ENCODE measurements at regions not wholly inside any gene's neighbourhood (a gene's known extent, or its start where the extent isn't known, plus 50 kb on each side); places are given as distances from the start of the nearest gene placed in this dataset.

DNA sequence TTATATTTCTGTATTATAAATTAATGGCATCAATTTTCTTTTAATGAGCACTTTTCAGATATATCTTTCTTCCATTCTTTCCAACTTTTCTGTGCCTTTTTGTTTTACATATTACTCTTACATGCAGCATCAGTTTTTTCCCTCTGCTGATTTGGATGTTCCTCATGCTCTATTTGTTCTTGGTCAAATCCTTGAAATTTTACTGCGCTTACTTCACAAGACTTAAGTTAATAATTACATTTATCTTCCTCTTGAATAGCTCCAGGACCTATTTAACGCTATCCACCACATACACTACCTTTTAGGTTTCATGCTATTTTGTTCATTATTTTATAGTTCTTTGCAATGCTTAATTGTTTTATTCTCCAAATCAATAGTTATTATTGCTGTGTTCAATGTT lies 97.6 kb upstream of the CTTNBP2 start:
- Histone ChIP-seq H3K36me3 (ENCODE audit: control insufficient read depth, insufficient read depth, low read length) (no peaks in the 10 kb centered on the region), H2BK120ac (ENCODE audit: low read depth, low read length) (no peak overlapping the region), H4K8ac (ENCODE audit: low read depth in 2 of 2, low read length in 2 of 2) (no peak overlapping the region), H3K23ac (ENCODE audit: low read depth, low read length) (no peak overlapping the region), H3K27me3 (ENCODE audit: control insufficient read depth, insufficient read depth, low read length) (no peaks in the 10 kb centered on the region), H3K27ac (ENCODE audit: insufficient read depth, low read length) (no peak overlapping the region), H4K91ac (ENCODE audit: insufficient read depth, low read depth, low read length) (no peak overlapping the region), H3K9ac (ENCODE audit: low read depth, low read length) (no peak overlapping the region), H3K56ac (ENCODE audit: extremely low read depth, insufficient read depth, low read length) (no peak overlapping the region), H2AK5ac (ENCODE audit: low read depth, low read length) (no peak overlapping the region), H3K4ac (ENCODE audit: low read depth, low read length) (no peak overlapping the region), H4K5ac (ENCODE audit: low read depth, low read length) (no peak overlapping the region), H3K18ac (ENCODE audit: low read depth, low read length) (no peak overlapping the region), H2BK15ac (ENCODE audit: low read depth, low read length) (no peak overlapping the region), H3K4me2 (ENCODE audit: low read depth, low read length) (no peak overlapping the region), H3K4me3 (ENCODE audit: insufficient read depth, low read depth, low read length) (no peak overlapping the region), H3K9me3 (ENCODE audit: control insufficient read depth, insufficient read depth, low read length) (no peaks in the 10 kb centered on the region), H3K14ac (replicated peaks; ENCODE audit: low read depth, low read length) (no peak overlapping the region), H2BK5ac (ENCODE audit: low read depth, low read length, poor library complexity, severe bottlenecking) (no peak overlapping the region), H4K20me1 (ENCODE audit: insufficient read depth, low read length) (no peaks in the 10 kb centered on the region), H2AK9ac (replicated peaks; ENCODE audit: low read depth, low read length, poor library complexity) (no peak overlapping the region), H3K9me1 (ENCODE audit: insufficient read depth, low read length) (no peaks in the 10 kb centered on the region), H3K4me1 (ENCODE audit: control insufficient read depth, insufficient read depth, low read length) (no peaks in the 10 kb centered on the region), H2BK20ac (ENCODE audit: low read depth, low read length) (no peak overlapping the region), H3K79me1 (ENCODE audit: low read depth in 1 of 2, low read length in 2 of 2) (no peaks in the 10 kb centered on the region), H2AFZ (replicated peaks; ENCODE audit: low read length, poor library complexity) (no peak overlapping the region)
- ATAC-seq (ENCODE audit: low read depth) (no peak), DNase-seq (no peak)
- dilution Hi-C loops (cut with HindIII; ENCODE audit: low sequenced_read_pairs, unreplicated experiment) (no loop called here), in situ Hi-C loops (cut with MboI; ENCODE audit: low sequenced_read_pairs) (no loop called here), intact Hi-C loops (cut with micrococcal nuclease) (no loop called here)
- ChIA-PET CTCF (no interaction called here), POLR2A (ENCODE audit: unreplicated experiment) (no interaction called here)
- BruUV-seq (replicated peaks) = no TSS peak
- WGBS, 2 experiments (ENCODE audit: extremely low coverage in 2 of 2, insufficient read length in 1 of 2) = no CpG with 5 or more reads among the region's 2 CpGs
- TF ChIP-seq NFE2L2 (IDR thresholded peaks at IDR 0.05; ENCODE audit: low read depth, low read length) = no peak
- no peak for TF ChIP-seq POLR2A (IDR thresholded peaks at IDR 0.05; ENCODE audit: low read depth, low read length)
- no peak for TF ChIP-seq MAFK (IDR thresholded peaks at IDR 0.05; ENCODE audit: low read depth, low read length)
- TF ChIP-seq RFX5 (IDR thresholded peaks at IDR 0.05; ENCODE audit: low read depth, low read length) = no peak
- no peak for TF ChIP-seq RCOR1 (IDR thresholded peaks at IDR 0.05; ENCODE audit: insufficient replicate concordance, low read length)
- TF ChIP-seq, protein P1, sequence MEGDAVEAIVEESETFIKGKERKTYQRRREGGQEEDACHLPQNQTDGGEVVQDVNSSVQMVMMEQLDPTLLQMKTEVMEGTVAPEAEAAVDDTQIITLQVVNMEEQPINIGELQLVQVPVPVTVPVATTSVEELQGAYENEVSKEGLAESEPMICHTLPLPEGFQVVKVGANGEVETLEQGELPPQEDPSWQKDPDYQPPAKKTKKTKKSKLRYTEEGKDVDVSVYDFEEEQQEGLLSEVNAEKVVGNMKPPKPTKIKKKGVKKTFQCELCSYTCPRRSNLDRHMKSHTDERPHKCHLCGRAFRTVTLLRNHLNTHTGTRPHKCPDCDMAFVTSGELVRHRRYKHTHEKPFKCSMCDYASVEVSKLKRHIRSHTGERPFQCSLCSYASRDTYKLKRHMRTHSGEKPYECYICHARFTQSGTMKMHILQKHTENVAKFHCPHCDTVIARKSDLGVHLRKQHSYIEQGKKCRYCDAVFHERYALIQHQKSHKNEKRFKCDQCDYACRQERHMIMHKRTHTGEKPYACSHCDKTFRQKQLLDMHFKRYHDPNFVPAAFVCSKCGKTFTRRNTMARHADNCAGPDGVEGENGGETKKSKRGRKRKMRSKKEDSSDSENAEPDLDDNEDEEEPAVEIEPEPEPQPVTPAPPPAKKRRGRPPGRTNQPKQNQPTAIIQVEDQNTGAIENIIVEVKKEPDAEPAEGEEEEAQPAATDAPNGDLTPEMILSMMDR (conservative IDR thresholded peaks at IDR 0.05; ENCODE audit: low read depth, low read length) = no peak
- no peak for TF ChIP-seq ELK1 (IDR thresholded peaks at IDR 0.05; ENCODE audit: borderline replicate concordance, low read depth, low read length)
- no peak for TF ChIP-seq FOS (IDR thresholded peaks at IDR 0.05; ENCODE audit: low read depth, low read length)
- no peak for TF ChIP-seq MXI1 (IDR thresholded peaks at IDR 0.05; ENCODE audit: borderline replicate concordance, low read depth, low read length)

Measured in IMR-90 (cell line).